Effector memory CD4-positive, alpha-beta T cell (primary cell): ENCODE measurements at regions not wholly inside any gene's neighbourhood (a gene's known extent, or its start where the extent isn't known, plus 50 kb on each side); places are given as distances from the start of the nearest gene placed in this dataset.
"Not testable (repeated sequence)": the region's sequence is repeated elsewhere in the genome, so short reads cannot be mapped to it uniquely, and the experiment has no call there.

Experiments used
- DNase-seq, 3 donors: peaks; one replicate each; pipeline ENCODE4 v3.0.0-alpha.2; 2020
- H3K27ac ChIP-seq: 2 replicates; pipeline ENCODE4 v1.7.0; 2013; ENCODE audit warnings: mild to moderate bottlenecking, low read length, moderate library complexity; ENCODE audit not compliant: insufficient read depth, poor library complexity, severe bottlenecking
- H3K27me3 ChIP-seq: replicated peaks from 2 replicates; pipeline ENCODE4 v1.7.0; 2013; ENCODE audit warnings: mild to moderate bottlenecking, low read length; ENCODE audit not compliant: insufficient read depth, control insufficient read depth, poor library complexity, severe bottlenecking
- H3K36me3 ChIP-seq: 2 replicates; pipeline ENCODE4 v1.7.0; 2013; ENCODE audit warnings: mild to moderate bottlenecking, low read length, moderate library complexity; ENCODE audit not compliant: control insufficient read depth, insufficient read depth
- H3K4me1 ChIP-seq: 2 replicates; pipeline ENCODE4 v1.7.0; 2013; ENCODE audit warnings: low read length, mild to moderate bottlenecking; ENCODE audit not compliant: control insufficient read depth, insufficient read depth, poor library complexity, severe bottlenecking
- H3K4me3 ChIP-seq: 2 replicates; pipeline ENCODE4 v1.7.0; 2013; ENCODE audit warnings: low read length, low read depth, mild to moderate bottlenecking; ENCODE audit not compliant: insufficient read depth, poor library complexity, severe bottlenecking
- H3K9me3 ChIP-seq: 2 replicates; pipeline ENCODE4 v1.7.0; 2013; ENCODE audit warnings: mild to moderate bottlenecking, low read length, moderate library complexity; ENCODE audit not compliant: control insufficient read depth

DNA sequence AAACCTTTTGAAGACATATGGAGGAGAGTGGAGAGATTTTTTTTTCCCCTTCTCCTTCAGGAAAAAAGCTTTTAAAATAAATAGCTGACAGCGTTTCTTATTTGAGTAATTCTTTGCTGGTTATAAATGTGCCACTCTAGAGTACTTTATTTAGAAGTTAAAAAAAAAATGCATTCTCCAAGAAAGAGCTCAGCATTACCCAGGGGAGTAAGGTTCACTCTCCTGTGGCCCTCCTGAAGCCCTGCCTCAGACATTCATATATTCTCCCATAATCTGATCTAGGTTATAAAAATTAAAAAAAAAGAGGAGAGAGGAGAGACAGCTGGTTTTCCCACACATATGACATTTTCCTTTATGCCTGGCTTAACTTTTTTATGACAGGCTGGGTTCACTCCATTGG lies 545.2 kb upstream of the CADM1 start:
- Histone ChIP-seq H3K4me3 (no peak overlapping the region), H3K36me3 (no peaks in the 10 kb centered on the region), H3K27ac (no peak overlapping the region), H3K27me3 (no peaks in the 10 kb centered on the region), H3K9me3 (no peaks in the 10 kb centered on the region), H3K4me1 (no peaks in the 10 kb centered on the region)
- DNase-seq: no peak

DNA sequence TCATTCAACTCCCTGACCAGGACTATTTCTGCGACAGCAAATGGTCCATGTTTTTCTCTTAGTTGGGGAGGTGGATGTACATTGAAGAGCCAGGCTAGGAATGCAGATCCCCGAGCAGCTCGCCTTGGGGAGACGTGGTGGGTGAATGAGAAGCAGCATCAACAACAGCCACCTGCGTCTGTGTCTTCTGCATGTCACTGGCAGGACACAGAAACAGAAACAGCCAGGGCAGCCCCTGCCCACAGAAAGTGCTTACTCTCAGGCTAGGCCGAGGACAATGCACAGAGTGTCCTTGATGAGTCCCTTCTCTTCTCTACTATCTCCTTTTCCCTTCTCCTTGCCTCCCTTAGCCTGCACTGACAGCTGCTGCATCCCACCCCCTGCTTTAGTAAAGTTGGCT lies 541.9 kb upstream of the CADM1 start:
- no peak for DNase-seq
- Histone ChIP-seq H3K36me3 (no peaks in the 10 kb centered on the region), H3K4me1 (no peaks in the 10 kb centered on the region), H3K27ac (no peak overlapping the region), H3K27me3 (no peaks in the 10 kb centered on the region), H3K9me3 (no peaks in the 10 kb centered on the region), H3K4me3 (no peak overlapping the region)

DNA sequence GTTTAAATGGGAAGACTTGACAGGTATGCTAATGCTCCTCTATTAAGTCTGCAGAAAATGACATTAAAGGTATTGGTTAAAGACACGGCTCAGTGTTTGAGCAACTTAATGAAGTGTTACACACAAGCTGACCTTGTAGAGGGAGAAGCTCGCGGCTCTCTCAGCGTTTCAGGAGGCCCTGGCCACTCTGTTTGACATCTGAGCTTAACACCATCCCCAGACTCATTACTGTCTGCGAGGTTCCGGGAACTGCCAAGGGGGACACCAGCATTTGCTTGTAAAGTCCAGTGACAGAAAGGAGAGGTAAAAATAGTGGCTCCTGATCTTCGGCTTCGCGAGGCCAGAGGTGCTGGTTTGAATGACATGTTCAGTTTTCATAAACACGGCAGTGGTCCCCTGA lies 540.7 kb upstream of the CADM1 start:
- H3K4me1 ChIP-seq: no peaks in the 10 kb centered on the region
- H3K36me3 ChIP-seq: no peaks in the 10 kb centered on the region
- no peaks in the 10 kb centered on the region for H3K27me3 ChIP-seq
- H3K4me3 ChIP-seq: no peak overlapping the region
- no peak overlapping the region for H3K27ac ChIP-seq
- no peak for DNase-seq
- no peaks in the 10 kb centered on the region for H3K9me3 ChIP-seq

DNA sequence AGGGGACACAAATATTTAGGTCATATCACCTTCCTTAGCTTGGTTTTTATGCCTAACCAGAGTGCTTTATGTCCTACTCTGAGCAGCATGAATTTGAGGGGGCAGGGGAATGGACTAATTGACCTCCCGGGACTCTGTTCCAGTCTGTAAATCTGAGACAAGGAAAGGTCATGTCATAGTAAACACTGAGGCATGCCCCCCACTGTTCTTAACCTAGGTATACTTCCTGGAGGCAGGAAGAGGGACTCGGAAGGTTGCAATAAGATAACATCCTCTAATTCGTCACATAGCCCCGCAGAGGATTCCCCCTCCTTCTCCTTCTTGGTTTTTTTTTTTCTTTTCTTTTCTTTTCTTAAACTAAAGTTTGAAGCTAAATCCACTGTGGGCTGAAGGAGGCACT lies 540.3 kb upstream of the CADM1 start:
- Histone ChIP-seq H3K4me3 (no peak overlapping the region), H3K36me3 (no peaks in the 10 kb centered on the region), H3K9me3 (no peaks in the 10 kb centered on the region), H3K27me3 (no peaks in the 10 kb centered on the region), H3K4me1 (no peaks in the 10 kb centered on the region), H3K27ac (no peak overlapping the region)
- no peak for DNase-seq

DNA sequence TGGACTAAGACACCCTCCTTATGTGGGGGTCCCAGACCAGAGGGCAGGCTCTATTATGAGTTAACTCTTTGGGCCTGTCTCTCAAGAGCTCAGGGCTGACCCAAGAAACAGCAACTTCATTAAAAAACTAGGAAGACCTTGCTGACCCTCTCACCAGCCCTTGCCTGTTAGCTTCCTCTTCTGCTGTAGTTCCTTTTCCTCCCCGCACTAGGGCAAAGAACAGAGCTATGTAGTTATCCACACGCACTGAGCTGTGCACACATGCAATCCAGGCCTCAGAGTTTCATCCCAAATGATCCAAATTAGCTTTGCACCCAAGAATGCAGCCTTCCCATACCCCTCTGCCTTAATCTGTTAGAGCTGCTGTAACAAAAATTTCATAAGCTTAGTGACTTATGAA lies 539.6 kb upstream of the CADM1 start:
- Histone ChIP-seq H3K27ac (no peak overlapping the region), H3K36me3 (no peaks in the 10 kb centered on the region), H3K9me3 (no peaks in the 10 kb centered on the region), H3K4me3 (no peak overlapping the region), H3K4me1 (no peaks in the 10 kb centered on the region), H3K27me3 (no peaks in the 10 kb centered on the region)
- DNase-seq: no peak

DNA sequence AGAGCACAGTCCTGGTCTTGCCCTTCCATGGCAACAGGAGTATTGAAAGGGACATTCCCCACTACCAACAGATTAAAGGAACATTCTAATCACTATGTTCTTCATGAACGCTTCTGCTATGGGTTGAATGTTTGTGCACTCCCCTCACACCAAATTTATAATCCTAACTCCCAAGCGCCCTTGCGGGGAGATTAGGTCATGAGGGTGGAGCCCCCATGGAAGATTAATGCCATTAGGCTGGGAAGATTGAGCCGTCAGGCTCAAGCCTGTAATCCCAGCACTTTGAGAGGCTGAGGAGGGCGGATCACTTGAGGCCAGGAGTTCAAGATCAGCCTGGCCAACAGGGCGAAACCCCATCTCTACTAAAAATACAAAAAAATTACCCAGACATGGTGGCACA lies 538.8 kb upstream of the CADM1 start:
- not testable (repeated sequence) for H3K27ac ChIP-seq, H3K36me3 ChIP-seq, H3K4me1 ChIP-seq, H3K4me3 ChIP-seq, H3K27me3 ChIP-seq, H3K9me3 ChIP-seq, DNase-seq

DNA sequence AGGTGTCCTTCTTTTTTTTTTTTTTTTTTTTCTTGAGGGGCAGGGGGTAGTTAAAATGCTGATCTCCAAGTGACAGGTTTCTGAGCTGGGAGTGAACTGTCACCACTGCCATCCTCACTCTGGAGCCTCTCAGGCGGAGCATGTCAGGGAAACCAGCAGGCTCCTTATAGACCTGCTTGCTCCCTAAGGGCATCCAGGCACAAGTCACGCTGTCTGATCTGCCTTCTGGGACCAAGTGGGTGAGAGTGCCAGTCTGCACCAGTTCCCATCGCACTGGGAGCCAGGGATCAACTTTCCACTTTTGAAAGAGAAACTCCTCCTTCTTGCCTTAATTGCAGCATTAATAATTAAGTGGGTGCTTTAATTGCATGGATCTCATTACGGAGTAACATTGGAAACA lies 537.9 kb upstream of the CADM1 start:
- Histone ChIP-seq H3K9me3 (no peaks in the 10 kb centered on the region), H3K27me3 (no peaks in the 10 kb centered on the region), H3K36me3 (no peaks in the 10 kb centered on the region), H3K4me1 (no peaks in the 10 kb centered on the region), H3K4me3 (no peak overlapping the region), H3K27ac (no peak overlapping the region)
- DNase-seq: no peak

DNA sequence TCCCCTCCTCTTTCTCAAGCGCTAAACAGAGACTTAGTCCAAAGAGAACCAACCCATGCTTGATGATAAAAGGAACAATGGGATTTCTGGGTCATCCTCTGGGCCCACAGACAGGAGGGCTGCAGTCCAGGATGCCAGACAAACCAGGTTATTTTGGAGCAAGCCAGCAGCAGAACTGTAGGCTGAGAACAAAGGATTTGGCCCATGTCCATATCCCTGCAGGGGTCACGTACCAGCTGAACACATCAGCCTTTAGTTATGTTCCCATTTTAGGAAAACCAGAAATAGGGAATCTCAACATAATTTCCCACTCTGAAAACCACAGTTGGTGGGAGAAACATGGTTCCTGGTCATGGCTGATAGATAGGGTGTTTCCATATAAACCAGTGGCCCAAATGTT lies 533.6 kb upstream of the CADM1 start:
- Histone ChIP-seq H3K9me3 (no peaks in the 10 kb centered on the region), H3K27me3 (no peaks in the 10 kb centered on the region), H3K27ac (no peak overlapping the region), H3K4me1 (no peaks in the 10 kb centered on the region), H3K36me3 (no peaks in the 10 kb centered on the region), H3K4me3 (no peak overlapping the region)
- DNase-seq: no peak

DNA sequence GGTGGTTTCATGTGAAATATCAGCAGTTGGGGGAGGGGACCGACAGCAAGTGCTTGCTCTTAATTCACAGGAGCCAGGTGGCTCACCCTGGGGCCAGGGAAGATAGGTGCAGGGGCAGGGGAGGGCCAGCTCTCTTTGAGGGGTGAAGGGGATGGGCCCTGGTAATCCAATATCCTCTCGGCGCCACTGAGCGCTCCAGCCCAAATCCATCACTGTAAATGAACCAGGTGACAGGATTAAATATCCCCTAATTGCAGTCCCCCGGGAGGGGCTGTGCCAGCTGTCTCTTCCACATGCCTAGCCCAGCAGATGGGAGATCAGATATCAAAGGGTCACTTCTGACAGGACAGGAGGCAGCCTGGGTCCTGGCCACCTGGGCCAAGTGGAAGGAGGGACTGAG lies 531.8 kb upstream of the CADM1 start:
- no peak overlapping the region for H3K4me3 ChIP-seq
- H3K36me3 ChIP-seq: no peaks in the 10 kb centered on the region
- H3K4me1 ChIP-seq: no peaks in the 10 kb centered on the region
- no peaks in the 10 kb centered on the region for H3K27me3 ChIP-seq
- H3K27ac ChIP-seq: no peak overlapping the region
- no peaks in the 10 kb centered on the region for H3K9me3 ChIP-seq
- DNase-seq: no peak

DNA sequence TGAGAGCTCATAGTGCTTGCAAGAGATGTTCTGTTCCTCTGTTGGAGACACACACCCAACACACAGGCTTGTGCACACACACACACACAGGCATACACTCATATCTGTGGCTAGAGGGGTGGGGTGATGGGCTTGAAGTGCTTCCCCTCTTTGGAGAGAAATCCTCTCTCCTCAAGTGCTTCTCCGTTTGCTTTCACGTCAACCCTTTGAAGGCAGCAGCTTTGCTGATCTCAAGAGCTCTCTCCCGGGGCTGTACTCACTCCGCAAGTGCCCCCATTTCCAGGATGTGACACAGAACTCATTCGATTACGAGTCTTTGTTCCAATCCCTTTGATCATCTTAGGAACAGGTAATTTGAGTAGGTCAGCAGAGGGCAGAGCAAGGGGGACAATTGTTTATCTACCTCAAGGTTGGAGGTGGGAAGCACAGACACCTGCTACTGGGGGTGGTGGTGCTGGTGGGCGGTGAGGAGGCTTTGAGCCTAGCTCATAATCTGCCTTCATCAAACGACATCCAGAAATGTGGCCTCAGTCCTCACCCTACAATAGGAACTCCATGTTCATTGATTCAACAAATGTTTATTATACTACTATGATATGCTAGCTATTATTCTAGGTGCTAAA lies 529.8 kb upstream of the CADM1 start:
- Histone ChIP-seq H3K4me1 (no peaks in the 10 kb centered on the region), H3K27me3 (no peaks in the 10 kb centered on the region), H3K36me3 (no peaks in the 10 kb centered on the region), H3K9me3 (no peaks in the 10 kb centered on the region), H3K27ac (no peak overlapping the region), H3K4me3 (no peak overlapping the region)
- DNase-seq: no peak
